IMR-90 (cell line): ENCODE measurements at regions not wholly inside any gene's neighbourhood (a gene's known extent, or its start where the extent isn't known, plus 50 kb on each side); places are given as distances from the start of the nearest gene placed in this dataset.
A peak's percentile ranks its signal among the peaks of the same experiment; 100 is the strongest.

ENCODE experiments used
- ATAC-seq: fragments of 200-7000 bp; cut with Tn5 transposase; 2 replicates; pipeline ENCODE4 v1.9.1; 2020; ENCODE audit warnings: low read depth, mild to moderate bottlenecking, moderate library complexity
- BruUV-seq: library from RNA; stranded (reverse); fragments of 400-500 nt; replicated peaks from 2 replicates; lab custom pipeline; 2021; lab: Mats Ljungman, UMichigan
- CTCF ChIA-PET: fragments of 300-600 bp; formaldehyde crosslinking; extraction: SDS; loops from one replicate; lab custom pipeline; 2021; ENCODE audit warnings: antibody characterized with exemption; lab: Yijun Ruan, JAX
- POLR2A ChIA-PET: fragments of 300-600 bp; sonication (Branson Sonifier 250); formaldehyde crosslinking; loops from one replicate; lab custom pipeline; 2022; ENCODE audit warnings: antibody characterized with exemption; ENCODE audit not compliant: unreplicated experiment; lab: Charles Lee
- DNase-seq: peaks from one replicate; pipeline ENCODE4 v3.0.0; 2013
- H2AFZ ChIP-seq: replicated peaks from 2 replicates; pipeline ENCODE3; 2013; ENCODE audit warnings: low read length, mild to moderate bottlenecking; ENCODE audit not compliant: poor library complexity
- H2AK5ac ChIP-seq: 2 replicates; pipeline ENCODE4 v1.6.1; 2013; ENCODE audit warnings: low read depth, low read length, inconsistent platforms
- H2AK9ac ChIP-seq: replicated peaks from 2 replicates; pipeline ENCODE3; 2013; ENCODE audit warnings: mild to moderate bottlenecking, low read depth, low read length, moderate library complexity; ENCODE audit not compliant: poor library complexity
- H2BK120ac ChIP-seq: 2 replicates; pipeline ENCODE4 v1.6.1; 2013; ENCODE audit warnings: low read depth, low read length, inconsistent platforms
- H2BK15ac ChIP-seq: 3 replicates; pipeline ENCODE4 v1.6.1; 2013; ENCODE audit warnings: low read depth, low read length, inconsistent platforms
- H2BK20ac ChIP-seq: 2 replicates; pipeline ENCODE4 v1.6.1; 2013; ENCODE audit warnings: low read depth, mild to moderate bottlenecking, inconsistent platforms, low read length, moderate library complexity
- H2BK5ac ChIP-seq: 2 replicates; pipeline ENCODE4 v1.6.1; 2013; ENCODE audit warnings: mild to moderate bottlenecking, low read depth, low read length, inconsistent platforms; ENCODE audit not compliant: poor library complexity, severe bottlenecking
- H3K14ac ChIP-seq: replicated peaks from 2 replicates; pipeline ENCODE4 v1.6.1; 2013; ENCODE audit warnings: low read depth, low read length, inconsistent platforms
- H3K18ac ChIP-seq: 2 replicates; pipeline ENCODE4 v1.6.1; 2013; ENCODE audit warnings: low read depth, low read length, control low read depth
- H3K23ac ChIP-seq: 2 replicates; pipeline ENCODE4 v1.6.1; 2013; ENCODE audit warnings: low read depth, low read length, inconsistent platforms
- H3K27ac ChIP-seq: 2 replicates; pipeline ENCODE4 v1.5.1; 2013; ENCODE audit warnings: mild to moderate bottlenecking, control low read depth, low read length; ENCODE audit not compliant: insufficient read depth
- H3K27me3 ChIP-seq: 2 replicates; pipeline ENCODE4 v1.6.1; 2013; ENCODE audit warnings: low read length; ENCODE audit not compliant: control insufficient read depth, insufficient read depth
- H3K36me3 ChIP-seq: 2 replicates; pipeline ENCODE4 v1.6.1; 2013; ENCODE audit warnings: low read length, mixed read lengths; ENCODE audit not compliant: control insufficient read depth, insufficient read depth
- H3K4ac ChIP-seq: 2 replicates; pipeline ENCODE4 v1.6.1; 2013; ENCODE audit warnings: low read depth, low read length, inconsistent platforms
- H3K4me1 ChIP-seq: 2 replicates; pipeline ENCODE4 v1.6.1; 2013; ENCODE audit warnings: low read length, mixed read lengths; ENCODE audit not compliant: control insufficient read depth, insufficient read depth
- H3K4me2 ChIP-seq: 2 replicates; pipeline ENCODE4 v1.6.1; 2013; ENCODE audit warnings: low read depth, mild to moderate bottlenecking, control low read depth, low read length, moderate library complexity
- H3K4me3 ChIP-seq: 2 replicates; pipeline ENCODE4 v1.5.1; 2013; ENCODE audit warnings: low read depth, mild to moderate bottlenecking, control low read depth, low read length, moderate library complexity; ENCODE audit not compliant: insufficient read depth
- H3K56ac ChIP-seq: 2 replicates; pipeline ENCODE4 v1.6.1; 2013; ENCODE audit warnings: low read length, inconsistent platforms; ENCODE audit not compliant: insufficient read depth; ENCODE audit errors: extremely low read depth
- H3K79me1 ChIP-seq, 2 experiments: 2 replicates each; pipeline ENCODE4 v1.6.1; 2013; ENCODE audit warnings: low read length in 2 of 2, inconsistent platforms in 1 of 2, low read depth in 1 of 2
- H3K9ac ChIP-seq: 2 replicates; pipeline ENCODE4 v1.6.1; 2013; ENCODE audit warnings: low read depth, low read length, control low read depth
- H3K9me1 ChIP-seq: 2 replicates; pipeline ENCODE4 v1.6.1; 2013; ENCODE audit warnings: low read length, inconsistent platforms; ENCODE audit not compliant: insufficient read depth
- H3K9me3 ChIP-seq: 2 replicates; pipeline ENCODE4 v1.6.1; 2013; ENCODE audit warnings: low read length; ENCODE audit not compliant: control insufficient read depth, insufficient read depth
- H4K20me1 ChIP-seq: 2 replicates; pipeline ENCODE4 v1.6.1; 2013; ENCODE audit warnings: low read length, inconsistent platforms; ENCODE audit not compliant: insufficient read depth
- H4K5ac ChIP-seq: 2 replicates; pipeline ENCODE4 v1.6.1; 2013; ENCODE audit warnings: mild to moderate bottlenecking, low read depth, low read length, control low read depth
- H4K8ac ChIP-seq, 2 experiments: 2 replicates each; pipeline ENCODE4 v1.6.1; 2013; ENCODE audit warnings: low read depth in 2 of 2, low read length in 2 of 2, control low read depth in 1 of 2, inconsistent platforms in 1 of 2
- H4K91ac ChIP-seq: 2 replicates; pipeline ENCODE4 v1.6.1; 2013; ENCODE audit warnings: low read depth, low read length, inconsistent platforms; ENCODE audit not compliant: insufficient read depth
- BHLHE40 ChIP-seq: fragments of 150-350 bp; IDR thresholded peaks from 2 replicates; pipeline ENCODE4 v1.6.1; 2016; ENCODE audit warnings: mild to moderate bottlenecking, low read depth, low read length
- CHD1 ChIP-seq: IDR thresholded peaks from 2 replicates; pipeline ENCODE4 v1.6.1; 2012; ENCODE audit warnings: low read depth, low read length, improper control_type of control experiment
- CTCF ChIP-seq: conservative IDR thresholded peaks from 2 replicates; pipeline ENCODE4 v1.5.1; 2012; ENCODE audit warnings: mild to moderate bottlenecking, low read depth, low read length, improper control_type of control experiment
- ELK1 ChIP-seq: fragments of 150-350 bp; IDR thresholded peaks from 2 replicates; pipeline ENCODE4 v1.6.1; 2016; ENCODE audit warnings: low read depth, mild to moderate bottlenecking, low read length, moderate library complexity, borderline replicate concordance
- FOS ChIP-seq: fragments of 150-350 bp; IDR thresholded peaks from 2 replicates; pipeline ENCODE4 v1.6.1; 2016; ENCODE audit warnings: low read depth, low read length
- MXI1 ChIP-seq: IDR thresholded peaks from 2 replicates; pipeline ENCODE4 v1.6.1; 2012; ENCODE audit warnings: low read depth, mild to moderate bottlenecking, low read length, moderate library complexity, borderline replicate concordance
- NFE2L2 ChIP-seq: fragments of 150-350 bp; IDR thresholded peaks from 2 replicates; pipeline ENCODE4 v1.6.1; 2016; ENCODE audit warnings: low read depth, mild to moderate bottlenecking, low read length
- RCOR1 ChIP-seq: IDR thresholded peaks from 2 replicates; pipeline ENCODE4 v1.6.1; 2012; ENCODE audit warnings: mild to moderate bottlenecking, low read length, improper control_type of control experiment; ENCODE audit not compliant: insufficient replicate concordance
- USF2 ChIP-seq: fragments of 150-350 bp; IDR thresholded peaks from 2 replicates; pipeline ENCODE4 v1.6.1; 2017; ENCODE audit warnings: mild to moderate bottlenecking, antibody characterized with exemption, low read length, low read depth
- WGBS, 2 experiments: methylation state at CpG; one replicate each; pipeline versions ENCODE4 v1.1.5 to v1.1.7; 2013; ENCODE audit warnings: missing lambda C conversion rate in 2 of 2; ENCODE audit not compliant: insufficient read length in 1 of 2; ENCODE audit errors: extremely low coverage in 2 of 2; 5-methylcytosine and 5-hydroxymethylcytosine counted together
- dilution Hi-C: fragments of 300-500 bp; cut with HindIII; formaldehyde crosslinking; loops from one replicate; pipeline ENCODE4 v1.14.3; 2018; ENCODE audit warnings: low sequenced_read_pairs; ENCODE audit not compliant: unreplicated experiment
- in situ Hi-C: fragments of 300-500 bp; cut with MboI; formaldehyde crosslinking; loops from 3 replicates; pipeline ENCODE4 v1.14.3; 2019; ENCODE audit warnings: low sequenced_read_pairs, inconsistent platforms, mixed read lengths
- intact Hi-C: fragments of 100-400 bp; cut with micrococcal nuclease; formaldehyde crosslinking; loops from 2 replicates; pipeline ENCODE4 v1.10.0; 2022

- Histone ChIP-seq H3K27ac (no peak overlapping the region), H3K36me3 (no peaks in the 10 kb centered on the region), H3K9ac (no peak overlapping the region), H3K18ac (peak overlapping the region; percentile 16; the same call in 1 of the 2 replicates), H4K20me1 (no peaks in the 10 kb centered on the region), H3K4me3 (no peak overlapping the region), H3K4me1 (no peaks in the 10 kb centered on the region; the same call in 1 of the 2 replicates), H2BK120ac (peak overlapping the region; percentile 80; the same call in 1 of the 2 replicates), H2BK5ac (peak overlapping the region; percentile 29), H3K9me1 (no peaks in the 10 kb centered on the region), H2BK15ac (no peak overlapping the region; the same call in 1 of the 3 replicates), H3K14ac (0 out of 2 replicates have a peak overlapping the region, but pooled peaks have one; percentile 14), H3K56ac (no peak overlapping the region), H3K4ac (peak overlapping the region; percentile 6; the same call in 1 of the 2 replicates), H2AK5ac (peak overlapping the region; percentile 93), H4K8ac (peak overlapping the region in 1 of 2 experiments; percentile 62; a peak in 2 of 4 replicates), H2BK20ac (peak overlapping the region; percentile 11; the same call in 1 of the 2 replicates), H3K79me1 (no peaks in the 10 kb centered on the region), H3K27me3 (no peaks in the 10 kb centered on the region), H3K23ac (no peak overlapping the region), H4K5ac (no peak overlapping the region), H2AFZ (peak overlapping the region; percentile 26), H3K9me3 (no peaks in the 10 kb centered on the region), H4K91ac (peak overlapping the region; percentile 70), H3K4me2 (no peak overlapping the region), H2AK9ac (no peak overlapping the region)
- CTCF ChIA-PET = no interaction called here
- no peak for ATAC-seq
- intact Hi-C loops (no loop called here), in situ Hi-C loops (no loop called here), dilution Hi-C loops (no loop called here)
- BruUV-seq = no TSS peak
- DNase-seq = no peak
- no CpG with 5 or more reads among the region's 6 CpGs for WGBS, 2 experiments
- TF ChIP-seq MXI1 = no peak
- TF ChIP-seq CTCF = no peak
- TF ChIP-seq BHLHE40 = no peak
- TF ChIP-seq NFE2L2 = no peak
- no peak for TF ChIP-seq FOS
- no peak for TF ChIP-seq CHD1
- TF ChIP-seq ELK1 = no peak
- no peak for TF ChIP-seq USF2
- no peak for TF ChIP-seq RCOR1
- POLR2A ChIA-PET = no interaction called here
Observed at GRCh38 chr6:74550821-74551220, 655.0 kb downstream of the COL12A1 start.
